ENCODE measurements at regions not wholly inside any gene's neighbourhood (a gene's known extent, or its start where the extent isn't known, plus 50 kb on each side); places are given as distances from the start of the nearest gene placed in this dataset.

DNA sequence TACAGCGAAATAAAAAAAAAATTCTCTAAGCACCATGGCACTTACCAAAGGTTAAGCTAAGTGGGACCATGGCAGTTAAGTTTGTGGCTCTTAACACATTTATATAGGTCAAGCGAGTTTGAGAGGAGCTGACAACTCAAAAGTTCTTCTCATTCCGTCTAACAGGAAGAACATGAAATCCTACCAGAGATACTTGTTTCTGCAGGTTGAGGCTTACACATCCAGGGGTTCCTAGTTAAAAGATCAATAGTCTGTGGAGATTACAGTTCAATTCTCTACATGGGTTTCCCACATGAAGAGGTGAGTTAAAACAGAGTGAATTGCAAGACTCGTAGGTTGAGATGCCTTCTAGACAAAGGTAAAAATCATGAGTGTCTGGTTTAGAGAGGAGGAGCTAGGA lies 142.6 kb downstream of the EMP1 start:
- TF ChIP-seq, protein P1, sequence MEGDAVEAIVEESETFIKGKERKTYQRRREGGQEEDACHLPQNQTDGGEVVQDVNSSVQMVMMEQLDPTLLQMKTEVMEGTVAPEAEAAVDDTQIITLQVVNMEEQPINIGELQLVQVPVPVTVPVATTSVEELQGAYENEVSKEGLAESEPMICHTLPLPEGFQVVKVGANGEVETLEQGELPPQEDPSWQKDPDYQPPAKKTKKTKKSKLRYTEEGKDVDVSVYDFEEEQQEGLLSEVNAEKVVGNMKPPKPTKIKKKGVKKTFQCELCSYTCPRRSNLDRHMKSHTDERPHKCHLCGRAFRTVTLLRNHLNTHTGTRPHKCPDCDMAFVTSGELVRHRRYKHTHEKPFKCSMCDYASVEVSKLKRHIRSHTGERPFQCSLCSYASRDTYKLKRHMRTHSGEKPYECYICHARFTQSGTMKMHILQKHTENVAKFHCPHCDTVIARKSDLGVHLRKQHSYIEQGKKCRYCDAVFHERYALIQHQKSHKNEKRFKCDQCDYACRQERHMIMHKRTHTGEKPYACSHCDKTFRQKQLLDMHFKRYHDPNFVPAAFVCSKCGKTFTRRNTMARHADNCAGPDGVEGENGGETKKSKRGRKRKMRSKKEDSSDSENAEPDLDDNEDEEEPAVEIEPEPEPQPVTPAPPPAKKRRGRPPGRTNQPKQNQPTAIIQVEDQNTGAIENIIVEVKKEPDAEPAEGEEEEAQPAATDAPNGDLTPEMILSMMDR (IDR thresholded peaks at IDR 0.05): no peak
- TF ChIP-seq JUND (IDR thresholded peaks at IDR 0.05): no peak
- no peak for TF ChIP-seq CHD2 (IDR thresholded peaks at IDR 0.05; ENCODE audit: low read length, partially characterized antibody)
- no peak for TF ChIP-seq RAD21 (IDR thresholded peaks at IDR 0.05; ENCODE audit: low read length)
- no peak for TF ChIP-seq POLR2AphosphoS5 (IDR thresholded peaks at IDR 0.05; ENCODE audit: low read depth, low read length)
- no peak for TF ChIP-seq EZH2phosphoT487 (IDR thresholded peaks at IDR 0.05; ENCODE audit: borderline replicate concordance, low read depth)
- TF ChIP-seq, protein P2, sequence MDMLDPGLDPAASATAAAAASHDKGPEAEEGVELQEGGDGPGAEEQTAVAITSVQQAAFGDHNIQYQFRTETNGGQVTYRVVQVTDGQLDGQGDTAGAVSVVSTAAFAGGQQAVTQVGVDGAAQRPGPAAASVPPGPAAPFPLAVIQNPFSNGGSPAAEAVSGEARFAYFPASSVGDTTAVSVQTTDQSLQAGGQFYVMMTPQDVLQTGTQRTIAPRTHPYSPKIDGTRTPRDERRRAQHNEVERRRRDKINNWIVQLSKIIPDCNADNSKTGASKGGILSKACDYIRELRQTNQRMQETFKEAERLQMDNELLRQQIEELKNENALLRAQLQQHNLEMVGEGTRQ (IDR thresholded peaks at IDR 0.05; ENCODE audit: borderline replicate concordance, low read depth, low read length): no peak
- no peak for TF ChIP-seq SIN3A (IDR thresholded peaks at IDR 0.05; ENCODE audit: borderline replicate concordance, low read depth, low read length)

Measured in SK-N-SH (cell line).